ENCODE measurements at regions not wholly inside any gene's neighbourhood (a gene's known extent, or its start where the extent isn't known, plus 50 kb on each side); places are given as distances from the start of the nearest gene placed in this dataset.

DNA sequence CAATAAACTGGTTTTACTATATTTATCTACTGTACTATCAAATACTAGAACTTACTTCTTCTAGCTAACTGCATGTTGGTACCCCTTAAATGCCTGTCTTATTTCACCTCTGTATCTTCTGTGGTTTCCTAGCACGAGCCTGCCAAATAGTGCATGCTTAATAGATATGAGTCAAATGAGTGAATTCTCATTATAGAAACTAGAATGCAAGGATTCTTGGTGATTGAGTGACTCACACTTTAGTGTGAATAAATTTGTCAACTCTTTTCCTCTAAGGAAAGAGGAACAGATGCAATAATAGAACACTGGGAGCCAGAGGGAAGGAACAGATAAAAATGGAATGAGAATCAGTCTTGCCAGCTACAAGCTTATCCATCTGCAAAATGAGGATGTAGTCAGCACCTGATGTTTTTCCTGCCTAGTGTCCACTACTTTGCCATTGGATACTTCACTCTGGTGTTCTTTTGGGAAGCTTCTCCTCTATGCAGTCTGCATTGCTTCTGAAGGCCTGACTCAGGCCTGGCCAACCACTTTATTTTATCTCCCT, 189.1 kb upstream of the CADPS start:
- TF ChIP-seq POLR2AphosphoS5 (IDR thresholded peaks at IDR 0.05) (no peak), EP300 (conservative IDR thresholded peaks at IDR 0.05; ENCODE audit: poor library complexity, severe bottlenecking) (no peak), EZH2 (IDR thresholded peaks at IDR 0.05; ENCODE audit: borderline replicate concordance, insufficient read depth, low read length, poor library complexity, severe bottlenecking) (no peak)

Measured in neural cell (in vitro differentiated cells).